Fibroblast of lung (primary cell): ENCODE measurements at regions not wholly inside any gene's neighbourhood (a gene's known extent, or its start where the extent isn't known, plus 50 kb on each side); places are given as distances from the start of the nearest gene placed in this dataset.

ENCODE experiments used
- DNase-seq, 2 donors: peaks; one replicate each; pipeline versions ENCODE4 v3.0.0 to v3.0.0-alpha.2; 2010; ENCODE audit warnings: low read depth in 2 of 2
- H2AFZ ChIP-seq: 2 replicates; pipeline ENCODE4 v1.5.1; 2012; ENCODE audit warnings: low read length, control low read depth, inconsistent platforms
- H3K27ac ChIP-seq: 2 replicates; pipeline ENCODE4 v1.5.1; 2011; ENCODE audit warnings: low read length, control low read depth; ENCODE audit not compliant: insufficient read depth
- H3K27me3 ChIP-seq: 2 replicates; pipeline ENCODE4 v1.5.1; 2011; ENCODE audit warnings: mild to moderate bottlenecking, low read length; ENCODE audit not compliant: control insufficient read depth, insufficient read depth
- H3K36me3 ChIP-seq: 2 replicates; pipeline ENCODE4 v1.5.1; 2011; ENCODE audit warnings: low read length; ENCODE audit not compliant: control insufficient read depth, insufficient read depth
- H3K4me1 ChIP-seq: 2 replicates; pipeline ENCODE4 v1.5.1; 2011; ENCODE audit warnings: low read length; ENCODE audit not compliant: control insufficient read depth, insufficient read depth; ENCODE audit errors: extremely low read depth
- H3K4me2 ChIP-seq: 2 replicates; pipeline ENCODE4 v1.5.1; 2011; ENCODE audit warnings: low read length, control low read depth; ENCODE audit not compliant: insufficient read depth; ENCODE audit errors: extremely low read depth
- H3K4me3 ChIP-seq, 4 experiments: fragments of 200-600 bp in 1 of 4; sonication (generic) in 1 of 4; replicated peaks in 1 of 4; 2 replicates each; pipeline ENCODE4 v1.5.1; 2011 to 2016; ENCODE audit warnings: low read length in 4 of 4, low read depth in 3 of 4, mild to moderate bottlenecking in 3 of 4, control low read depth in 2 of 4, inconsistent platforms in 1 of 4, mixed read lengths in 1 of 4; ENCODE audit not compliant: insufficient read depth in 1 of 4; ENCODE audit errors: control extremely low read depth in 1 of 4
- H3K79me2 ChIP-seq: 2 replicates; pipeline ENCODE4 v1.5.1; 2012; ENCODE audit warnings: mild to moderate bottlenecking, low read length, inconsistent platforms; ENCODE audit not compliant: control insufficient read depth, insufficient read depth
- H3K9ac ChIP-seq: 2 replicates; pipeline ENCODE4 v1.5.1; 2011; ENCODE audit warnings: mild to moderate bottlenecking, low read length, control low read depth; ENCODE audit not compliant: insufficient read depth
- H3K9me3 ChIP-seq: 2 replicates; pipeline ENCODE4 v1.5.1; 2012; ENCODE audit warnings: low read depth, low read length; ENCODE audit not compliant: control insufficient read depth, insufficient read depth
- H4K20me1 ChIP-seq: 2 replicates; pipeline ENCODE4 v1.5.1; 2011; ENCODE audit warnings: low read length; ENCODE audit not compliant: control insufficient read depth, insufficient read depth; ENCODE audit errors: extremely low read depth
- EZH2 ChIP-seq: IDR thresholded peaks from 2 replicates; pipeline ENCODE4 v1.5.1; 2012; ENCODE audit warnings: low read length, control low read depth, mild to moderate bottlenecking; ENCODE audit errors: missing control alignments
- TF ChIP-seq, protein P1 (sequence below), 2 donors: IDR thresholded peaks in 1 of 2; conservative IDR thresholded peaks in 1 of 2; 1 replicate in 1 of 2; 2 replicates in 1 of 2; pipeline ENCODE4 v1.5.1; 2011 to 2012; ENCODE audit warnings: low read length in 2 of 2, control low read depth in 1 of 2, inconsistent platforms in 1 of 2, low read depth in 1 of 2, mild to moderate bottlenecking in 1 of 2

DNA sequence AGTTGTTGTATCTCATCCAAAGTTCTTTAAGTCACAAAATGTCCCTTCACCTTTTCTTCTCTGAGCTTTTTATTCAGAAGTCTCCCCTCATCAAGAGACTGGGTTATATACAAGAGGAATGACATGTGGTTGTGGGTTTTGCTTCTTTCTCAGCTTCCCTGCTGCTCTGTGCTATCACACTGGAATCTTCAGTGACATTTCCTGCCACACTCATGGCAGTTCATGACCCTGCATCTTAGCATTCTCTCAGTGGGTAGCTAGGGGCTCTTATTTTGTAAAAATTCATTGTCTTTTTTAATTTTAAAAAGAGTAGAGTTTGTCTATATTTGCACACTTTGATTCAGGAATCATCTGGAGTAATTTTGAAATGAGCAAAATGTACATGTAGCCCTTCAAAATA lies 236.9 kb upstream of the TMEM229A start:
- H3K36me3 ChIP-seq, result no peaks in the 10 kb centered on the region
- no peak overlapping the region for H3K4me2 ChIP-seq
- no peak overlapping the region for H3K9ac ChIP-seq
- H3K27ac ChIP-seq, result no peak overlapping the region
- H3K4me3 ChIP-seq, result no peak overlapping the region
- no peaks in the 10 kb centered on the region for H3K9me3 ChIP-seq
- TF ChIP-seq EZH2, result no peak
- TF ChIP-seq, protein P1, sequence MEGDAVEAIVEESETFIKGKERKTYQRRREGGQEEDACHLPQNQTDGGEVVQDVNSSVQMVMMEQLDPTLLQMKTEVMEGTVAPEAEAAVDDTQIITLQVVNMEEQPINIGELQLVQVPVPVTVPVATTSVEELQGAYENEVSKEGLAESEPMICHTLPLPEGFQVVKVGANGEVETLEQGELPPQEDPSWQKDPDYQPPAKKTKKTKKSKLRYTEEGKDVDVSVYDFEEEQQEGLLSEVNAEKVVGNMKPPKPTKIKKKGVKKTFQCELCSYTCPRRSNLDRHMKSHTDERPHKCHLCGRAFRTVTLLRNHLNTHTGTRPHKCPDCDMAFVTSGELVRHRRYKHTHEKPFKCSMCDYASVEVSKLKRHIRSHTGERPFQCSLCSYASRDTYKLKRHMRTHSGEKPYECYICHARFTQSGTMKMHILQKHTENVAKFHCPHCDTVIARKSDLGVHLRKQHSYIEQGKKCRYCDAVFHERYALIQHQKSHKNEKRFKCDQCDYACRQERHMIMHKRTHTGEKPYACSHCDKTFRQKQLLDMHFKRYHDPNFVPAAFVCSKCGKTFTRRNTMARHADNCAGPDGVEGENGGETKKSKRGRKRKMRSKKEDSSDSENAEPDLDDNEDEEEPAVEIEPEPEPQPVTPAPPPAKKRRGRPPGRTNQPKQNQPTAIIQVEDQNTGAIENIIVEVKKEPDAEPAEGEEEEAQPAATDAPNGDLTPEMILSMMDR (conservative IDR thresholded peaks at IDR 0.05 in 1 of 2, IDR thresholded peaks at IDR 0.05 in 1 of 2; ENCODE audit: low read depth in 1 of 2, low read length in 2 of 2), result no peak
- no peak overlapping the region for H2AFZ ChIP-seq
- no peak for DNase-seq
- H4K20me1 ChIP-seq, result no peaks in the 10 kb centered on the region
- no peaks in the 10 kb centered on the region for H3K4me1 ChIP-seq
- H3K79me2 ChIP-seq, result no peaks in the 10 kb centered on the region
- no peaks in the 10 kb centered on the region for H3K27me3 ChIP-seq

DNA sequence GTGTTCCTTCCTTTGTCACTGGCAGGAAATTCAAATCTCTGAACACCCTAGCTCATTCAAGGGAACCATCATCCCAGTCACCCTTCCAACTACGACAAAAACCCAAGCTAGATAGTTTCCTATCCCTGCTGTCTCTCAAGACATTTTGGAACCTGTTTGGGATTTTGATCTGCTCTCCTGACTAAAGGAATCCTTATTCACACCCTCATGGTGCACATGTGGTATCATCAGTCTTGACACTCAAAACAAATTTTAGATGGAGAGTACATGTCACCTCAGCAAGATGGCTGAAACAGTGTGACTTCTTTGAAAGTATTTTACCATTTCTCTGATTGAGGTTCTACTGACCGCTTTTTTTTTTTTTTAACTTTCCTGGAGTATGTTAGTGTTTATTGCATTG lies 234.3 kb upstream of the TMEM229A start:
- Histone ChIP-seq H4K20me1 (no peaks in the 10 kb centered on the region), H3K9me3 (no peaks in the 10 kb centered on the region), H3K36me3 (no peaks in the 10 kb centered on the region), H3K79me2 (no peaks in the 10 kb centered on the region), H2AFZ (no peak overlapping the region), H3K27me3 (no peaks in the 10 kb centered on the region), H3K4me1 (no peaks in the 10 kb centered on the region), H3K27ac (no peak overlapping the region), H3K4me2 (no peak overlapping the region), H3K9ac (no peak overlapping the region), H3K4me3 (no peak overlapping the region)
- DNase-seq, result no peak
- TF ChIP-seq EZH2, result no peak
- TF ChIP-seq, protein P1 (conservative IDR thresholded peaks at IDR 0.05 in 1 of 2, IDR thresholded peaks at IDR 0.05 in 1 of 2; ENCODE audit: low read depth in 1 of 2, low read length in 2 of 2), result no peak

DNA sequence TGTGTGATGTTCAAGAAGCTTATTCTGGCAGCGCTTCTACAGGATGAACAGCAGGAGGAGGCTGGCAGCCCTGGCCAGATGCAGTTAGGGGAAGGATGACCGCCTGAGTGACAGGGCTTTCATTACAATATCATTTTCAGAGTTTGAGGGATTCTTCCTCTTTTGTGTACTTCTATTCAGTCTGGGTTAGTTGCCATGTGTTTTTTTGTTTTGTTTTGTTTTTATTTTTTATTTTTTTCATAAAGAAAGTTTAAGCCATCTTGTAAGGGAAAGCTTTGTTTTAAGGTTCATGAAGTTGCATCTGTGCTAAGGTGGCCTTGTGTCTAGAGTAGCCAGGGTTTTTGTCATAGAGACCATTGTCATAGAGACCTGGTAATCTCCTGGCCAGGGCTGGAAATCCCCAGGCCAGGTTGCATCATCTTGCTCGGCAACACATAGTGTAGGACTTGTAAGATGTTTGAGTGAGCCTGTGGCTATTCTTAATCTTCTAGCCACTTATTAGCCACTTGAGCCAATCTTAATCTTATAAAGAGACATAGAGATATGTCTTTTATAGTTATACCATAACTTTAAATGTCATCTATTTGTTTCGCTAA lies 230.5 kb upstream of the TMEM229A start:
- no peak for TF ChIP-seq EZH2
- TF ChIP-seq, protein P1 (conservative IDR thresholded peaks at IDR 0.05 in 1 of 2, IDR thresholded peaks at IDR 0.05 in 1 of 2; ENCODE audit: low read depth in 1 of 2, low read length in 2 of 2), result no peak
- Histone ChIP-seq H2AFZ (no peak overlapping the region), H3K27ac (no peak overlapping the region), H3K4me2 (no peak overlapping the region), H3K4me1 (no peaks in the 10 kb centered on the region), H3K79me2 (no peaks in the 10 kb centered on the region), H4K20me1 (no peaks in the 10 kb centered on the region), H3K27me3 (no peaks in the 10 kb centered on the region), H3K36me3 (no peaks in the 10 kb centered on the region), H3K4me3 (no peak overlapping the region), H3K9ac (no peak overlapping the region), H3K9me3 (no peaks in the 10 kb centered on the region)
- DNase-seq, result peak in 1 of 2 donors; percentile 49
